ENCODE measurements at regions not wholly inside any gene's neighbourhood (a gene's known extent, or its start where the extent isn't known, plus 50 kb on each side); places are given as distances from the start of the nearest gene placed in this dataset.

DNA sequence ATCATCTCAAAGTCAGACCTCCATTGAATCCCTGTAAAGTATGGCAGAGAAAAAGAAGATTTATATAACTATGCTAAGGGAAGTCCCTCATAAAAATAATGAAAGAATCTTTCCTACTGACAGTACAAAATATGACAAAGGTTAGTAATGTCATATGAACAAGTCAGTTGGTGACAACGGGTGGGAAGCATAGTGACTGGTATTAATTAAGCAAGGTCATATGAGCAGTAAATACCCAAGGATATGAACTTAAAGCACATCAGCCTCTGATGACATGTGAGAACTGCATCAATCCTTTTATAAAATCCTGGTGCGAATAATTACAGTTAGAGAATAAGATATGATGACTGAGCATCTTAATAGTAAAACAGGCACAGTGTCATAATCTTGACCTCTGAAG lies 364.8 kb upstream of the GALNTL6 start:
- no peaks in the 10 kb centered on the region for H3K27me3 Mint-ChIP-seq (ENCODE audit: insufficient read depth, low read depth, poor library complexity)
- Histone ChIP-seq H3K9me2 (ENCODE audit: insufficient read depth) (no peaks in the 10 kb centered on the region), H3F3A (replicated peaks; ENCODE audit: low read depth) (no peaks in the 10 kb centered on the region), H4K20me1 (replicated peaks; ENCODE audit: insufficient read depth) (no peaks in the 10 kb centered on the region), H3K4me1 (ENCODE audit: insufficient read depth) (no peaks in the 10 kb centered on the region), H3K79me2 (replicated peaks; ENCODE audit: insufficient read depth) (no peaks in the 10 kb centered on the region), H3K36me3 (ENCODE audit: insufficient read depth) (no peaks in the 10 kb centered on the region), H3K4me2 (no peak overlapping the region), H3K27ac (ENCODE audit: low read depth) (no peak overlapping the region), H3K4me3 (no peak overlapping the region), H2AFZ (no peak overlapping the region), H3K27me3 (ENCODE audit: insufficient read depth) (no peaks in the 10 kb centered on the region)
- no peak overlapping the region for H3K27ac Mint-ChIP-seq
- TF ChIP-seq EZH2phosphoT487 (IDR thresholded peaks at IDR 0.05; ENCODE audit: unreplicated experiment) = no peak
- TF ChIP-seq CREB1 (CRISPR knock-in tag; IDR thresholded peaks at IDR 0.05; ENCODE audit: low read depth) = no peak
- no peak for TF ChIP-seq NANOG (IDR thresholded peaks at IDR 0.05; ENCODE audit: borderline replicate concordance)
- TF ChIP-seq CTCF (conservative IDR thresholded peaks at IDR 0.05; ENCODE audit: low read depth in 2 of 2) = no peak
- no peak for TF ChIP-seq STAT1 (IDR thresholded peaks at IDR 0.05; ENCODE audit: unreplicated experiment)
- no peak for TF ChIP-seq ZNF462 (CRISPR knock-in tag; IDR thresholded peaks at IDR 0.05)
- TF ChIP-seq ZNF331 (CRISPR knock-in tag; IDR thresholded peaks at IDR 0.05; ENCODE audit: low read depth) = no peak
- TF ChIP-seq EZH2 (IDR thresholded peaks at IDR 0.05; ENCODE audit: low read depth, unreplicated experiment) = no peak
- TF ChIP-seq ZNF114 (CRISPR knock-in tag; IDR thresholded peaks at IDR 0.05) = no peak
- no peak for TF ChIP-seq JUNB (IDR thresholded peaks at IDR 0.05; ENCODE audit: unreplicated experiment)
- TF ChIP-seq REST (IDR thresholded peaks at IDR 0.05; ENCODE audit: unreplicated experiment) = no peak
- TF ChIP-seq, protein P1, sequence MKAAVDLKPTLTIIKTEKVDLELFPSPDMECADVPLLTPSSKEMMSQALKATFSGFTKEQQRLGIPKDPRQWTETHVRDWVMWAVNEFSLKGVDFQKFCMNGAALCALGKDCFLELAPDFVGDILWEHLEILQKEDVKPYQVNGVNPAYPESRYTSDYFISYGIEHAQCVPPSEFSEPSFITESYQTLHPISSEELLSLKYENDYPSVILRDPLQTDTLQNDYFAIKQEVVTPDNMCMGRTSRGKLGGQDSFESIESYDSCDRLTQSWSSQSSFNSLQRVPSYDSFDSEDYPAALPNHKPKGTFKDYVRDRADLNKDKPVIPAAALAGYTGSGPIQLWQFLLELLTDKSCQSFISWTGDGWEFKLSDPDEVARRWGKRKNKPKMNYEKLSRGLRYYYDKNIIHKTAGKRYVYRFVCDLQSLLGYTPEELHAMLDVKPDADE (IDR thresholded peaks at IDR 0.05) = no peak
- TF ChIP-seq POLR2AphosphoS5 (IDR thresholded peaks at IDR 0.05; ENCODE audit: low read depth) = no peak
- DNase-seq (ENCODE audit: low spot score) (no peak), ATAC-seq (no peak)
- H3K4me1 Mint-ChIP-seq = no peaks in the 10 kb centered on the region
- no peaks in the 10 kb centered on the region for H3K9me3 Mint-ChIP-seq
- H3K36me3 Mint-ChIP-seq (ENCODE audit: low read depth) = no peaks in the 10 kb centered on the region
- no peak overlapping the region for H3K4me3 Mint-ChIP-seq

Measured in GM23338 (cell line).